Breast epithelium (tissue), 3 donors: ENCODE measurements at regions not wholly inside any gene's neighbourhood (a gene's known extent, or its start where the extent isn't known, plus 50 kb on each side); places are given as distances from the start of the nearest gene placed in this dataset.

Experiments
- POLR2AphosphoS5 ChIP-seq, 3 donors: sonication (generic); formaldehyde crosslinking; IDR thresholded peaks; one replicate each; pipeline ENCODE4 v1.6.1; 2017; ENCODE audit warnings: antibody characterized with exemption in 3 of 3
- TF ChIP-seq, protein P1 (sequence below), 3 donors: fragments of 450-650 bp; IDR thresholded peaks; one replicate each; pipeline ENCODE4 v1.5.1; 2016 to 2017; ENCODE audit warnings: antibody characterized with exemption in 3 of 3, mild to moderate bottlenecking in 3 of 3, moderate library complexity in 3 of 3

DNA sequence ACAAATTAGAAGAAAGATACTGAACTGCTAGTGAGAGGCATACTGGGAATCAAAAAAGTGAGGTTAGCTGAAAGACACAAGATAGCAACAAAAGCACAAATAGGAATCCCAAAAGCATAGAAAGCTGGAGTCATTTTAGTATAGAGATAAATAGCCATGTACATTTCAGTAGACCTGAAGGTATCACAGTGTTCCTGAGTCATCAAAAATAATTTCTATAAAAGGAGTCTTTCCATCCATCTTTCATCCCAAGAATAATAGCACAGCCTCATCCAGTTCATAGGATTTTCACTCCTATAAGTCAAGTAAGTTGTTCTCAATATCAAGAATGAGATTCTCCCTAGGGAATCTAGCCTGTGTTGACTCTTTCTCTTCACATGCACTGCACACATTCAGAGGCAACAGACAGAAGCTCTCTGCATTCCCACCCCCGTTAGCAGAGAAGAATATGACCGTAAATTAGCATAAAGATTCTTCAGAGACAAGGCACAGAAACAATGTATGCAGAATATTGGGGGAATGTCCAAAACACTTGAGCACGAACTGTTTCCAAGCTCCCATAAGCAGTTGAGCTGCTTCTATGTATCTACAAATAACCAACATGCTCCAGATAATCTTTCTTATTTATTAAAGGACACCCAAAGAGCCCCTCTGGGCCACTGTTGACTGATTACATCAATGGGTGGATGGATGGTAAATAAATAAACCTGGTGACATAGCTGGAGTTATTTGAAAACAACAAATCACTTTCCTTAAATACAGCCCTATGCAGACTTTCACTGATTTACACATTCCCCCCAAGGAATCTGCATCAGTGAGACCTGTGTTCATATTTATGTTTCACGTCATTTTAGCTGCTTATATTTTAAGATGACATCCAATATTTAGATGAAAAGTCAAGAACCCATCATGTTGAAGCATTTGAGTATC lies 174.5 kb upstream of the PKDCC start:
- TF ChIP-seq, protein P1, sequence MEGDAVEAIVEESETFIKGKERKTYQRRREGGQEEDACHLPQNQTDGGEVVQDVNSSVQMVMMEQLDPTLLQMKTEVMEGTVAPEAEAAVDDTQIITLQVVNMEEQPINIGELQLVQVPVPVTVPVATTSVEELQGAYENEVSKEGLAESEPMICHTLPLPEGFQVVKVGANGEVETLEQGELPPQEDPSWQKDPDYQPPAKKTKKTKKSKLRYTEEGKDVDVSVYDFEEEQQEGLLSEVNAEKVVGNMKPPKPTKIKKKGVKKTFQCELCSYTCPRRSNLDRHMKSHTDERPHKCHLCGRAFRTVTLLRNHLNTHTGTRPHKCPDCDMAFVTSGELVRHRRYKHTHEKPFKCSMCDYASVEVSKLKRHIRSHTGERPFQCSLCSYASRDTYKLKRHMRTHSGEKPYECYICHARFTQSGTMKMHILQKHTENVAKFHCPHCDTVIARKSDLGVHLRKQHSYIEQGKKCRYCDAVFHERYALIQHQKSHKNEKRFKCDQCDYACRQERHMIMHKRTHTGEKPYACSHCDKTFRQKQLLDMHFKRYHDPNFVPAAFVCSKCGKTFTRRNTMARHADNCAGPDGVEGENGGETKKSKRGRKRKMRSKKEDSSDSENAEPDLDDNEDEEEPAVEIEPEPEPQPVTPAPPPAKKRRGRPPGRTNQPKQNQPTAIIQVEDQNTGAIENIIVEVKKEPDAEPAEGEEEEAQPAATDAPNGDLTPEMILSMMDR (IDR thresholded peaks at IDR 0.05): no peak
- TF ChIP-seq POLR2AphosphoS5 (IDR thresholded peaks at IDR 0.05): no peak
